Endothelial cell of umbilical vein (primary cell): ENCODE measurements at regions not wholly inside any gene's neighbourhood (a gene's known extent, or its start where the extent isn't known, plus 50 kb on each side); places are given as distances from the start of the nearest gene placed in this dataset.

Experiments used
- BruUV-seq: library from RNA; stranded (reverse); fragments of 400-500 nt; replicated peaks from 2 replicates; lab custom pipeline; 2021; lab: Mats Ljungman, UMichigan
- CTCF ChIA-PET: fragments of 300-600, 350-600 bp; sonication (Branson Sonifier 250); formaldehyde crosslinking; loops from one replicate; lab custom pipeline; 2021; ENCODE audit warnings: antibody characterized with exemption, inconsistent platforms; lab: Charles Lee
- POLR2A ChIA-PET: fragments of 300-600, 350-600 bp; sonication (Branson Sonifier 250); formaldehyde crosslinking; loops from one replicate; lab custom pipeline; 2021; ENCODE audit warnings: antibody characterized with exemption, inconsistent platforms; lab: Charles Lee
- DNase-seq: peaks from one replicate; pipeline ENCODE4 v3.0.0-alpha.2; 2011; ENCODE audit warnings: low read depth, low spot score
- FAIRE-seq: peaks from 2 replicates; lab custom pipeline; 2011; peaks lifted over from hg19 to GRCh38; lab: Jason Lieb, UNC
- H2AFZ ChIP-seq: 2 replicates; pipeline ENCODE4 v1.6.0; 2012; ENCODE audit warnings: low read depth, low read length, control low read depth, inconsistent platforms
- H3K27ac ChIP-seq: 2 replicates; pipeline ENCODE4 v1.5.1; 2011; ENCODE audit warnings: low read depth, mild to moderate bottlenecking, control low read depth, low read length, moderate library complexity; ENCODE audit not compliant: insufficient read depth
- H3K27me3 ChIP-seq, 2 experiments: 2 replicates each; pipeline versions ENCODE4 v1.6.0 to v1.6.1; 2011; ENCODE audit warnings: low read length in 2 of 2, mixed read lengths in 1 of 2; ENCODE audit not compliant: control insufficient read depth in 2 of 2, insufficient read depth in 2 of 2
- H3K36me3 ChIP-seq, 2 experiments: 2 replicates in 1 of 2; 3 replicates in 1 of 2; pipeline ENCODE4 v1.5.1; 2011; ENCODE audit warnings: low read length in 2 of 2, mild to moderate bottlenecking in 1 of 2, moderate library complexity in 1 of 2; ENCODE audit not compliant: control insufficient read depth in 2 of 2, insufficient read depth in 2 of 2; ENCODE audit errors: extremely low read depth in 1 of 2
- H3K4me1 ChIP-seq: 3 replicates; pipeline ENCODE4 v1.5.1; 2011; ENCODE audit warnings: mild to moderate bottlenecking, low read length; ENCODE audit not compliant: control insufficient read depth, insufficient read depth; ENCODE audit errors: extremely low read depth
- H3K4me2 ChIP-seq: 2 replicates; pipeline ENCODE4 v1.6.1; 2011; ENCODE audit warnings: low read length, control low read depth, mixed read lengths; ENCODE audit not compliant: insufficient read depth
- H3K4me3 ChIP-seq, 3 experiments: fragments of 200-600 bp in 1 of 3; sonication (generic), shearing (Covaris generic) in 1 of 3; replicated peaks in 1 of 3; 2 replicates each; pipeline ENCODE4 v1.5.1; 2011 to 2016; ENCODE audit warnings: control low read depth in 3 of 3, low read length in 3 of 3, mild to moderate bottlenecking in 2 of 3, inconsistent platforms in 1 of 3, low read depth in 1 of 3, moderate library complexity in 1 of 3; ENCODE audit not compliant: insufficient read depth in 1 of 3
- H3K79me2 ChIP-seq: 2 replicates; pipeline ENCODE4 v1.6.0; 2012; ENCODE audit warnings: low read length, inconsistent platforms; ENCODE audit not compliant: control insufficient read depth, insufficient read depth
- H3K9ac ChIP-seq: replicated peaks from 2 replicates; pipeline ENCODE3; 2011; ENCODE audit warnings: low read length, control low read depth; ENCODE audit not compliant: insufficient read depth; ENCODE audit errors: extremely low read depth
- H3K9me1 ChIP-seq: replicated peaks from 3 replicates; pipeline ENCODE4 v1.6.0; 2011; ENCODE audit warnings: mild to moderate bottlenecking, low read length; ENCODE audit not compliant: control insufficient read depth, insufficient read depth; ENCODE audit errors: extremely low read depth
- H3K9me3 ChIP-seq: replicated peaks from 2 replicates; pipeline ENCODE4 v1.5.1; 2012; ENCODE audit warnings: low read length, inconsistent platforms; ENCODE audit not compliant: control insufficient read depth, insufficient read depth
- H4K20me1 ChIP-seq: replicated peaks from 2 replicates; pipeline ENCODE3; 2011; ENCODE audit warnings: mild to moderate bottlenecking, low read length; ENCODE audit not compliant: control insufficient read depth, insufficient read depth; ENCODE audit errors: extremely low read depth
- EZH2 ChIP-seq: IDR thresholded peaks from 2 replicates; pipeline ENCODE4 v1.6.1; 2012; ENCODE audit warnings: borderline replicate concordance, low read depth, mild to moderate bottlenecking, moderate library complexity, low read length, inconsistent platforms; ENCODE audit not compliant: severe bottlenecking
- FOS ChIP-seq: IDR thresholded peaks from 2 replicates; pipeline ENCODE4 v1.6.1; 2011; ENCODE audit warnings: mild to moderate bottlenecking, low read length, moderate library complexity, borderline replicate concordance; ENCODE audit not compliant: insufficient read depth
- GATA2 ChIP-seq: IDR thresholded peaks from 2 replicates; pipeline ENCODE4 v1.7.0; 2011; ENCODE audit warnings: low read depth, mild to moderate bottlenecking, moderate library complexity, mixed read lengths, low read length; ENCODE audit not compliant: insufficient read length, insufficient read depth
- JUN ChIP-seq: IDR thresholded peaks from 2 replicates; pipeline ENCODE4 v1.6.1; 2011; ENCODE audit warnings: borderline replicate concordance, low read depth; ENCODE audit not compliant: insufficient read length, insufficient read depth
- MYC ChIP-seq: IDR thresholded peaks from one replicate; pipeline ENCODE4 v1.6.1; 2011; ENCODE audit warnings: mild to moderate bottlenecking, low read depth, low read length
- POLR2A ChIP-seq: IDR thresholded peaks from 2 replicates; pipeline ENCODE4 v1.6.1; 2012; ENCODE audit warnings: low read depth, mild to moderate bottlenecking, control low read depth, low read length
- POLR2AphosphoS5 ChIP-seq: IDR thresholded peaks from 2 replicates; pipeline ENCODE4 v1.6.1; 2012; ENCODE audit warnings: low read depth, mild to moderate bottlenecking, control low read depth, low read length, moderate library complexity; ENCODE audit not compliant: insufficient read depth
- dilution Hi-C: fragments of 300-500 bp; cut with MboI; formaldehyde crosslinking; loops from one replicate; pipeline ENCODE4 v1.15.0; 2019; ENCODE audit warnings: low sequenced_read_pairs; ENCODE audit not compliant: extremely low pct_ligation_motif_present
- intact Hi-C: fragments of 100-400 bp; cut with micrococcal nuclease; formaldehyde crosslinking; loops from one replicate; pipeline ENCODE4 v1.10.0; 2022
- TF ChIP-seq, protein P1 (sequence below), 2 donors: IDR thresholded peaks; 1 replicate in 1 of 2; 2 replicates in 1 of 2; pipeline ENCODE4 v1.5.1; 2011; ENCODE audit warnings: low read length in 2 of 2, mild to moderate bottlenecking in 2 of 2, moderate library complexity in 2 of 2, control low read depth in 1 of 2, inconsistent platforms in 1 of 2, low read depth in 1 of 2; ENCODE audit not compliant: insufficient read depth in 1 of 2; ENCODE audit errors: extremely low read depth in 1 of 2
- TF ChIP-seq, protein P2 (sequence below): IDR thresholded peaks from 2 replicates; pipeline ENCODE4 v1.6.1; 2011; ENCODE audit not compliant: insufficient read depth, insufficient read length

DNA sequence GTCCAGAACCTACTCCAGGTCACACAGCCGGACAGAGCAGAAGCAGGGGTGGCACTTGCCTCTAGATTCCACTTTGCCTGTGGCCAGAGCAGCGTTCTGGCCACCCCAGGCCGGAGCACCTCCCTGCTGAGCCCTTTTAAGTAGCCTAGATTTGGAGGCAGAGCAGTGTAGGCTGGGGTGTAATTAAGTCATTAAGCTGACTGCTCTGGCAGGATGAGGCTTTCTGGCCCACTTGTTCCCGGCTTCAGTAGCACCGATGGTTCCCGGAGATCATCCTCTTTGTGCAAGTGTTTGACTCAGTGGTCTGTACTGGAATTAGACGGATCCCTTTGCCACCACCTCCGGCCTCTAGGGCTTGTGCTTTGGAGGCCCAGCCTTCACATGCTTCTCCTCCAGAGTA, 281.9 kb upstream of the ANKRD55 start:
- Histone ChIP-seq H2AFZ (no peak overlapping the region), H3K27me3 (peaks cover 0 to 6% of the 10 kb centered on the region in 2 experiments), H3K9me3 (no peaks in the 10 kb centered on the region), H3K4me2 (no peak overlapping the region), H4K20me1 (no peaks in the 10 kb centered on the region), H3K9me1 (no peaks in the 10 kb centered on the region), H3K4me1 (no peaks in the 10 kb centered on the region), H3K79me2 (no peaks in the 10 kb centered on the region), H3K27ac (no peak overlapping the region), H3K9ac (no peak overlapping the region), H3K4me3 (no peak overlapping the region), H3K36me3 (no peaks in the 10 kb centered on the region)
- DNase-seq (no peak), FAIRE-seq (no peak)
- ChIA-PET POLR2A (no interaction called here), CTCF (no interaction called here)
- TF ChIP-seq JUN: no peak
- TF ChIP-seq, protein P1, sequence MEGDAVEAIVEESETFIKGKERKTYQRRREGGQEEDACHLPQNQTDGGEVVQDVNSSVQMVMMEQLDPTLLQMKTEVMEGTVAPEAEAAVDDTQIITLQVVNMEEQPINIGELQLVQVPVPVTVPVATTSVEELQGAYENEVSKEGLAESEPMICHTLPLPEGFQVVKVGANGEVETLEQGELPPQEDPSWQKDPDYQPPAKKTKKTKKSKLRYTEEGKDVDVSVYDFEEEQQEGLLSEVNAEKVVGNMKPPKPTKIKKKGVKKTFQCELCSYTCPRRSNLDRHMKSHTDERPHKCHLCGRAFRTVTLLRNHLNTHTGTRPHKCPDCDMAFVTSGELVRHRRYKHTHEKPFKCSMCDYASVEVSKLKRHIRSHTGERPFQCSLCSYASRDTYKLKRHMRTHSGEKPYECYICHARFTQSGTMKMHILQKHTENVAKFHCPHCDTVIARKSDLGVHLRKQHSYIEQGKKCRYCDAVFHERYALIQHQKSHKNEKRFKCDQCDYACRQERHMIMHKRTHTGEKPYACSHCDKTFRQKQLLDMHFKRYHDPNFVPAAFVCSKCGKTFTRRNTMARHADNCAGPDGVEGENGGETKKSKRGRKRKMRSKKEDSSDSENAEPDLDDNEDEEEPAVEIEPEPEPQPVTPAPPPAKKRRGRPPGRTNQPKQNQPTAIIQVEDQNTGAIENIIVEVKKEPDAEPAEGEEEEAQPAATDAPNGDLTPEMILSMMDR (IDR thresholded peaks at IDR 0.05; ENCODE audit: extremely low read depth in 1 of 2, insufficient read depth in 1 of 2, low read depth in 1 of 2, low read length in 2 of 2): no peak
- no peak for TF ChIP-seq FOS
- TF ChIP-seq GATA2: no peak
- no peak for TF ChIP-seq POLR2A
- no peak for TF ChIP-seq MYC
- no peak for TF ChIP-seq POLR2AphosphoS5
- TF ChIP-seq, protein P2, sequence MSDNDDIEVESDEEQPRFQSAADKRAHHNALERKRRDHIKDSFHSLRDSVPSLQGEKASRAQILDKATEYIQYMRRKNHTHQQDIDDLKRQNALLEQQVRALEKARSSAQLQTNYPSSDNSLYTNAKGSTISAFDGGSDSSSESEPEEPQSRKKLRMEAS: no peak
- TF ChIP-seq EZH2: no peak
- BruUV-seq: no TSS peak
- intact Hi-C loops: no loop called here
- dilution Hi-C loops: no loop called here
